ENCODE measurements at regions not wholly inside any gene's neighbourhood (a gene's known extent, or its start where the extent isn't known, plus 50 kb on each side); places are given as distances from the start of the nearest gene placed in this dataset.

DNA sequence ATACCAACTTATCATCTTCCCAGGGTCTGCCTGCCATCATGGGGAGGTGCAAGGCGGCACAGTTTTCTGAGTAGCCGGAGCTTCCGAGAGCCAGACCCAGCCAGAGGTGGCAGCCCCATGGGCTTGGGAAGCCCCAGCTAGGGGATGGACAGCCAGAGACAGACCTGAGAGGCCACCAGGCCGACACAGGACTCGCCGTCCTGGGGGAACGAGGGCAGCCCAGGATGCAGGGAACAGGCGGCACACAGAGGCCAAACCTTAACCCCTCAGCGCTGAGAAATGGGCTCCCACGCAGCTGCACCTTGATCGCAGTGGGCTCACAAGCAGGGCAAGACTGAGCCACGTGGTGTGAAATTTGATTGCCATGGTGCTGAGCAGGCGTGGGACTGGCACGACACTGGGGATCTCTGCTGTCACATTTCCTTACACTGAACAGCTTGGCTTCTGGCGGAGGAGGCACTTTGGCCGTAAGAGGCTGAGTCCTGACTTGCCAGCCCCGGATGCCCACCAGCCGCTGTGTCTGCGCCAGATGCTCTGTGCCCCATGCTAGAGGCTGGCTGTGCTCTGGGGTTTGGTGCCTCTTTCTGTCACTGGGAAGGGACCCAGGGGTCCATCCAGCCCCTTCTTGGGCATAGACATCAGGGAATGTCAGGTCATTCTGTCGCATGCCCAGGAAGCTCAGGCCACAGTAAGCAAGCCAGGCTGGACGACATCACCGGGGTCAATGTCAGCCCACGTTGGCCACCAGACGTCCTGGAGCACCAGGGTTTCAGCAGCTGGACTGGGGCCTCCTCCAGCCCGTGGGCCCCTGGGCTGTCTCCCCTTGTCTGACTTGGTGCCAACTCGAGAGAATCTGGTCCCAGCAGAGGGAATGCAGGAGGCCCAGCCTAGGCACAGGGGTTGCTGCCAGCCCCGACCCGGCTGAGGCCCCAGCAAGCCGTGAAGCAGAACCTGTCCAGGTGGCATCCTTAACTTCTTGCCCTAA is 312.1 kb upstream of the MYT1L start:
- intact Hi-C loops (cut with DNase I, micrococcal nuclease): no loop called here
- DNase-seq (no peak), ATAC-seq (no peak)
- no peak overlapping the region for H3K4me3 ChIP-seq
- no peaks in the 10 kb centered on the region for H3K4me1 ChIP-seq (ENCODE audit: low read depth)
- no peaks in the 10 kb centered on the region for H3K36me3 ChIP-seq (ENCODE audit: low read depth)
- TF ChIP-seq, protein P1, sequence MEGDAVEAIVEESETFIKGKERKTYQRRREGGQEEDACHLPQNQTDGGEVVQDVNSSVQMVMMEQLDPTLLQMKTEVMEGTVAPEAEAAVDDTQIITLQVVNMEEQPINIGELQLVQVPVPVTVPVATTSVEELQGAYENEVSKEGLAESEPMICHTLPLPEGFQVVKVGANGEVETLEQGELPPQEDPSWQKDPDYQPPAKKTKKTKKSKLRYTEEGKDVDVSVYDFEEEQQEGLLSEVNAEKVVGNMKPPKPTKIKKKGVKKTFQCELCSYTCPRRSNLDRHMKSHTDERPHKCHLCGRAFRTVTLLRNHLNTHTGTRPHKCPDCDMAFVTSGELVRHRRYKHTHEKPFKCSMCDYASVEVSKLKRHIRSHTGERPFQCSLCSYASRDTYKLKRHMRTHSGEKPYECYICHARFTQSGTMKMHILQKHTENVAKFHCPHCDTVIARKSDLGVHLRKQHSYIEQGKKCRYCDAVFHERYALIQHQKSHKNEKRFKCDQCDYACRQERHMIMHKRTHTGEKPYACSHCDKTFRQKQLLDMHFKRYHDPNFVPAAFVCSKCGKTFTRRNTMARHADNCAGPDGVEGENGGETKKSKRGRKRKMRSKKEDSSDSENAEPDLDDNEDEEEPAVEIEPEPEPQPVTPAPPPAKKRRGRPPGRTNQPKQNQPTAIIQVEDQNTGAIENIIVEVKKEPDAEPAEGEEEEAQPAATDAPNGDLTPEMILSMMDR (IDR thresholded peaks at IDR 0.05): no peak
- peaks cover 2% of the 10 kb centered on the region for H3K9me3 ChIP-seq

GRCh38 chr2:2641541-2642410 is 310.7 kb upstream of the MYT1L start:
- intact Hi-C loops (cut with DNase I, micrococcal nuclease): no loop called here
- no peaks in the 10 kb centered on the region for H3K4me1 ChIP-seq (ENCODE audit: low read depth)
- H3K9me3 ChIP-seq: peaks cover 4% of the 10 kb centered on the region
- no peak for ATAC-seq
- no peaks in the 10 kb centered on the region for H3K36me3 ChIP-seq (ENCODE audit: low read depth)
- no peak for DNase-seq
- no peak overlapping the region for H3K4me3 ChIP-seq
- TF ChIP-seq, protein P1 (IDR thresholded peaks at IDR 0.05): no peak

GRCh38 chr2:2640818-2641217 is 309.7 kb upstream of the MYT1L start:
- intact Hi-C loops (cut with DNase I, micrococcal nuclease): no loop called here
- DNase-seq: no peak

GRCh38 chr2:2640371-2640770 is 309.3 kb upstream of the MYT1L start:
- ATAC-seq (no peak), DNase-seq (no peak)
- TF ChIP-seq, protein P1 (IDR thresholded peaks at IDR 0.05): no peak
- Histone ChIP-seq H3K4me3 (no peak overlapping the region), H3K4me1 (ENCODE audit: low read depth) (no peaks in the 10 kb centered on the region), H3K9me3 (peaks cover 8% of the 10 kb centered on the region), H3K36me3 (ENCODE audit: low read depth) (no peaks in the 10 kb centered on the region)
- intact Hi-C loops (cut with DNase I, micrococcal nuclease): no loop called here

More at GRCh38 chr2:2640818-2641217, 309.7 kb upstream of the MYT1L start:
- no peak for ATAC-seq
- H3K36me3 ChIP-seq (ENCODE audit: low read depth): no peaks in the 10 kb centered on the region
- no peak overlapping the region for H3K4me3 ChIP-seq
- TF ChIP-seq, protein P1 (IDR thresholded peaks at IDR 0.05): no peak
- no peaks in the 10 kb centered on the region for H3K4me1 ChIP-seq (ENCODE audit: low read depth)
- H3K9me3 ChIP-seq: peaks cover 10% of the 10 kb centered on the region

DNA sequence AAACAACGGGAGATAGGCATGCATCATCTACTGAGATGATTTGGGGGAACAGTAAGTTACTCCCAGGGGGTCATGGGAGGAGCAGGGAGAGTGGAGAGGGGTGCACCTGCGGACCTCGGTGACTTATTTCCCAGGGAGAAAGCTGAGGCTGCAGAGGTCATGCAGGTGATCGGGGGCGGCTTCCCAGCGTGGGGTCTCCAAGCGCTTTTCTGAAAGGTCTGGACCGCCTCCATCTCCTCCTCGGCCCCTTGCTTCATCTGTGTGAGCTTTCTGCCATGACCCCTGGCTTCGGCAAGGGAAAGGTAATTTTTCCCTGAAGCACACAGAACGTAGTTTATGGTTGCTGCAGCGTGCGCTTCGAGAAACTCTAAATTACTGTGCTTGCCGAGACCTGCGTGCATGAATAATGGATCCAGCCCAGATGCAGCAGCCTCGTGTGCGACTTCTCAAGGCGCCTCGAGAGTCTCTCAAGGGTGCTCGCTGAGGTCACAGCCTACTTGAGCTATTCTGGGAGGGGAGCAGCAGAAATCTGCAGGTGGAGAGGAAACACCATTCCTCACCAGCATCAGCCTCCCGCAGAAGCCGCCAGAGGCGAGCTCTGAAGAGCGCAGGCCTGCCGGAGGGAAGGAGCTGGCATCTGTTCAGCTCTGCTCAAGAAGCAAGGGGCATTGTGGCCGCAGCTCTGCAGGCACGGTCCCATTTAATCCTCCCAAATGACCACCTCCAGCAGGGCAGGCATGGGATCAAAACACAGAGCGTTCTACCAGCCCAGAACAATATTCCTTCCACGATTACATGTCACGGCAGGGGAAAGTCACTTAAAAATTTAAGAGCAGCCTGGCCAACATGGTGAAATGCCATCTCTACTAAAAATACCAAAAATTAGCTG is 308.4 kb upstream of the MYT1L start:
- DNase-seq (no peak), ATAC-seq (no peak)
- no peaks in the 10 kb centered on the region for H3K4me1 ChIP-seq (ENCODE audit: low read depth)
- no peak overlapping the region for H3K4me3 ChIP-seq
- intact Hi-C loops (cut with DNase I, micrococcal nuclease): no loop called here
- no peaks in the 10 kb centered on the region for H3K36me3 ChIP-seq (ENCODE audit: low read depth)
- TF ChIP-seq, protein P1 (IDR thresholded peaks at IDR 0.05): no peak
- H3K9me3 ChIP-seq: peaks cover 8% of the 10 kb centered on the region

Measured in mucosa of descending colon (tissue), 3 donors.